Activated CD4-positive, alpha-beta T cell treated with anti-CD3 and anti-CD28 coated beads, Interleukin-2, amount 50 U/mL, for 1 hour (primary cell): ENCODE measurements at regions not wholly inside any gene's neighbourhood (a gene's known extent, or its start where the extent isn't known, plus 50 kb on each side); places are given as distances from the start of the nearest gene placed in this dataset.
"Not testable (repeated sequence)": the region's sequence is repeated elsewhere in the genome, so short reads cannot be mapped to it uniquely, and the experiment has no call there.

Experiments
- DNase-seq: peaks from one replicate; pipeline ENCODE4 v3.0.0-alpha.2; 2020

DNA sequence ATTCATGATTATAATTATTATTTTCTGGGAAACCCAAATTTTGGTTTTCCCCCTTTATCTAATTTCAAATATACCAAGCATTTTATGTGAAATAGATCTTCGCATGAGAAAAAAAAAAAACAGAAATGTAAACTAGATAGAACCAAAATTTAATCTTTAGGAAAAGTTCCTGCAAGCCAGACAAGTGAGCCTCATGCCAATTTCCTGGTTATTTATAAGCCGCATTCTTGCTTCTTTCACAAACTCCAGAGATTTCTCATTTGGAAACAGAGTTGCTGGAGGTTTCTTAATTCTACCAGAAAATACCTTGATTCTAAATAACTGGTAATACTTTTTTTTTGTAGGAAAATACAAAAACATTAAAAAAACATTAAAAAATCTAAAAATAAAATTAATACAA is 690.4 kb upstream of the IGFBP3 start:
- DNase-seq, result no peak

DNA sequence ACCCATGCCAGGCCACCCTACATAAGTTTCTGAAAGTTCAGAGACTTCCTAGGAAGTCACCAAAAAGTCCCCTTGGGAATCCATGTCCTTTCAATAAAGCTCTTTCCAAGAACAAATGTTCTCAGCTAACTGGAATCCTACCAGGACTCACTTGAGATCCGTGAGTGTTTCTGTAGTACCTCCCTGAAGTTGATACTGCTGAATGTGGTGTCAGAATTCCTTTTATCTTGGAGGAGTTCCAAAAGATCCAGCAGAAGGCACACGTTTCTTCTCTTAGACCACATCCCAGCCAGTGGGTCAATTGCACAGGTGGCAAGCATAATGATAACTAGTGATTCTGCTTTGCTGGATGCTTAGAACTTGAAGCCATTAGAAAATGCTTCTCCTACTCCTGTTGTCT is 689.7 kb upstream of the IGFBP3 start:
- DNase-seq, result no peak

DNA sequence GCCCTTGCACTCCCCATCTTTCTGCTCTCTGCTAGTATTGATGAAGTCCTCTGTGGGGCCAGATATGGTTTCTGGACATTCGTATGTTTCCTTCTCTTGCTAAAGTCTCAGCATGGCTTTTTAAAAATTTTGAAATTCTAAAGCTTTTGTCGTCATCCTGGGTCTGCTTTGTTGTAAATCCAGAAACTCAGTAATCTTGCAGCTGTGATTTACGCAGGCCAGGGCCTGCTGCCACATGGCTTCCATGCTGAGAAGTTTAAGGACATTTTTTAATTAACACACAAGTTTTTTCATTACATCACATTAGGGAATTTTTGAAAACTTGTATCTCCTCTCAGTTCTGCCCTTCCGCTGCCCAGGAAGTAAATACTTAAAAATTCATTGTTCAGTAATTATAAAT is 686.1 kb upstream of the IGFBP3 start:
- no peak for DNase-seq

DNA sequence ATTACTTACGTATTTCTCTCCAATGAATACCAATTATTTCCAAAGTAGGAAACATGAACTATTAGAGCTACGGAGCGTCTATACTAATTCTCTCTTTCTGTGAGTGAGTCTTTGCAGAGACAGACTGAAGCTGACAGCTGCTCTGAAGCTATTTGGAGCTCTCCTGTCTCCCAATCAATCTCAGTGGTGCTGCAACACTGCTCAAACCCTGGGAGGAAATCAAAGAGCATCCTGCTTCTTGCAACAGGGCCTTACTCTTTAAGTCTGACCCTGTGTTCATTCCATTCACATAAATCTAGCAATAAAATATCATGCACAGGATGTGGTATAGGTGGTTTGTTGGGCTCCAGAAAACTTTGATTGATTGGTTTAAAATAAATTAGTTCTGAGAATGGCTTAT is 685.7 kb upstream of the IGFBP3 start:
- DNase-seq, result no peak

DNA sequence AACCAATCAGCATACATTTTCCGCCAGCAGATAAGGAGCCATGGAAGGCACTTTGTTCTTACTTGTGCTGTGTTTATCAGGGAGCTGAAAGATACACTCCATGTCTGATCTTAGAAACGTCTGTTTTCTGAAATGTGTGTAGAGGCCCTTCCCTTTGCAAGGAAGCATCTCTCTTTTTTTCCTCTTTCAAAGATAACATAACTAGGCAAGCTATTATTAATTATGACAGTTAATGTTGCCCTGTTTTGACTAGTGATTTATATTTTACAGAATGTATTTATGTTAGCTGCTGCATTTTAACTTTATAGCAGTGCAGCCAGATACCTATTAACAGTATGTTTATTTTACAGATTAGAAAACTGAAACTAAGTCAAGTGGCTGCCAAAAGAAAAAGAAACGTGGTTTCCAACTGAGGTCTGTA is 683.2 kb upstream of the IGFBP3 start:
- DNase-seq, result no peak

DNA sequence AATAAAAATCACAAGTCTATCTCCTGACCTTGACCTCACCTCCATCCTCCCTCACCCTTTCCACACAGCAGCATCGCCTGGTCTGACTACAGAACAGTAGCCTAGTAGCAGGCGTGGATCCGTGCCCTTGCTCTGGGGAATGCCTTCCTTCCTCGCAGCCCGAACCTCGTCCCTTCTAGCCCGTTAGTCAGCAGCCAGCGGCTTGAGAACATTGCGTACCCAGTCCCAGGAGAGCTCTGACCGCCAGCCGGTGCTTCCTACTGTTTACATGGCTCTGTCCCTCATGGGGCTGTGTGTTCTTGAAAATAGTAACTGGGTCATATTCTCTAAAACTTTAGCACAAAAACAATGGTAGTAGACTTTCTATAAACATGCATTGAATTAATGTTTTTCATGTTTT is 682.7 kb upstream of the IGFBP3 start:
- no peak for DNase-seq

DNA sequence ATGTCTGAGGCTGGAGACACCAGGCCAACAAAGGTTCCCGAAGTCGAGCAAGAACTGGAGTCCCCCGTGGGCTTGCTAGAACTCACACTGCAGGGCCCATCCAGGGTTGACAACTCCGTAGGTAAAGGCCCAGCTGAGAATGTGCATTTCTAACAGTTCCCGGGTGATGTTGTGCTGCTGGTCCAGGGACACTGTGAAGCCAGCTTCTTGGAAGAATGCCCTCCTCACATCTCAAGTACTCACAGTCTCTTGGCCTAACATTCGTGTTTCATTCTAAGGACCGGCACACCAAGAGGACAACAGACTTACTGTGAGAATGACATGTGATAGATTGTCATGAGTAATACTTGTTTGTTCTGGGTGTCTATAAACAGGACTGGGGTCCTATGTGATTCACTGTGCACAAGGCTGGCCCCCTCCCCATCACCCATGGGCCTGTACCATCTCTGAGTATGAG is 682.3 kb upstream of the IGFBP3 start:
- DNase-seq, result no peak

DNA sequence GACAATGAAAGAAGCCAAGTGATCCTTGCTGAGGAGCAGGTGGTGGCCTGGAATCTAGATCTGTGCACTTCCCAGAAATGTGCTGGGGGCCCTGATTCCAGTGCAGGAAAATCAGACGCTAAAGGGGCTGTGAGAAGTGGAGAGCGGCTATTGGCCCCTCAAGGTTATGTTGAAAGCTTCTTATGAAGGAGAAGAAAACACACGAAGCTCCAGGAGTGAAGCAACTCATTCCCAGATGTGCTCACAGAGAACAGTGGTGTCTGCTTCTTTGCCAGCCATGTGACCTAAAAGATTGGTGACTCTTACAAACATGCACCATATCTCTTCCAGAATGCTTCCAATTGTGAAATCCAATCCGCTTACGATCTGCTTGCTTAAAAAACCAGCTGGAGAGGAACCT is 679.3 kb upstream of the IGFBP3 start:
- no peak for DNase-seq

DNA sequence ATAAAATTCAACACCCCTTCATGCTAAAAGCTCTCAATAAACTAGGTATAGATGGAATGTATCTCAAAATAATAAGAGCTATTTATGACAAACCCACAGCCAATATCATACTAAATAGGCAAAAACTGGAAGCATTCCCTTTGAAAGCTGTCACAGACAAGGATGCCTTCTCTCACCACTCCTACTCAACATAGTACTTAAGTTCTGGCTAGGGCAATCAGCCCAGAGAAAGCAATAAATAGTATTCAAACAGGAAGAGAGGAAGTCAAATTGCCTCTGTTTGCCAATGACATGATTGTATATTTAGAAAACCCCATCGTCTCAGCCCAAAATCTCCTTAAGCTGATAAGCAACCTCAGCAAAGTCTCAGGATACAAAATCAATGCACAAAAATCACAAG is 673.8 kb upstream of the IGFBP3 start:
- not testable (repeated sequence) for DNase-seq

DNA sequence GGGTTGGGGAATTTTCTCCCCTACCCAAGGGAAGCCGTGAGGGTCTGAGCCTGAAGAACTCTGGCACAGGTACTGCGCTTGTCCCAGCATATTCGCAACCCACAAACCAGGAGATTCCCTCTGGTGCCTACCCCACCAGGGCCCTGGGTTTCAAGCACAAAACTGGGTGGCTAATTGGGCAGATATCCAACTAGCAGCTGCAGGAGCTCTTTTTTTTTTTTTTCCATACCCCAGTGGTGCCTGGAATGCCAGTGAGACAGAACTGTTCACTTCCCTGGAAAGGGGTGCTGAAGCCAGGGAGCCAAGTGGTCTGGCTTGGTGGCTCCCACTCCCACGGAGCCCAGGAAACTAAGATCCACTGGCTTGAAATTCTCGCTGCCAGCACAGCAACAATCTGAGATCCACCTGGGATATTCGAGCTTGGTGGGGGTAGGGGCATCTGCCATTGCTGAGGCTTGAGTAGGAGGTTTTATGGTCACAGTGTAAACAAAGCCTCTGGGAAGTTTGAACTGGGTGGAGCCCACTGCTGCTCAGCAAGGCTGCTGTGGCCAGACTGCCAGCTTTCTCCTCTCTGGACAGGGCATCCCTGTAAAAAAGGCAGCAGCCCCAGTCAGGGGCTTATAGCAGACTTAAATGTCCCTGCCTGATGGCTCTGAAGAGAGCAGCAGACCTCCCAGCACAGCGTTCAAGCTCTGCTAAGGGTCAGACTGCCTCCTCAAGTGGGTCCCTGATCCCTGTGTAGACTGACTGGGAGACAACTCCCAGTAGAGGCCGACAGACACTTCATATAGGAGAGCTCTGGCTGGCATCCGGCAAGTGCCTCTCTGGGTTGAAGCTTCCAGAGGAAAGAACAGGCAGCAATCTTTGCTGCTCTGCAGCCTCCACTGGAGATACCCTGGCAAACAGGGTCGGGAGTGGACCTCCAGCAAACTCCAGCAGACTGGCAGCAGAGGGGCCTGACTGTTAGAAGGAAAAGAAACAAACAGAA is 670.1 kb upstream of the IGFBP3 start:
- DNase-seq, result not testable (repeated sequence)

DNA sequence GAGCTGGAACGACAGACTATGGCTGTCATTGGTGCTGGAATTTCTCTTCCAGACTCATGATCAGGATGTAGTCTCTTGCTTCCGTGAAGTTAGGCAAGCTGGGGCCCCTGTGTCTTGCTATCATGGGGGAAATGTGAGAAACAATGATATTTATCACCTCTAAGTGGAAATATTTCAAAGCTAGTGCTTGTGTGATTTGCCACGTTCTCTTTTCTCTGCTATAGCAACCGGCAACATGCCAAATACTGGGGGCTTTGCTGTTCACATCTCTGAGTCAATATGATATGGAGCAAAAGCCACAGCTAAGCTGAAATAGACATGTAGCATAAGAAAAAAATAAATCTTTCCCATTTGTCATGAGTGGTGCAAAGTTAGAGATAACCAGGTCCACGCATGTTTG is 668.2 kb upstream of the IGFBP3 start:
- DNase-seq, result no peak

DNA sequence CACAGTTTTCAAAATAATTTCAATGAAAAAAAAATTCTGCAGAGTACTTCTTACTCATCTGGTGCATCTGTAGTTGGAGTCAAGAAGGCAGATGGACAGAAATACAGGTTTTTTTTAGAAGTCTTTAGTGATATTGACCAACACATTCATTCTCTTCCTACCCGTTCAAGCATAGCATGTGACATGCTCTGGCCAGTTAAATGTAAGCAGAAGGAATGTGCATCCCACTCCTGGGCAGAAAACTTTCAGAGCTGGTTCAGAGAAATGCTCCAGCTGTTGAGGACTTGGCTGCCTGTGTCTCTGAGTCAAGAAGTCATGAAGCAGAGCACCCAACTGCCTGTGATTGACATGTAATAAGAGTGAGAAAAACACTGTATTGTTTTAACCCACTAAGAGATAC is 665.3 kb upstream of the IGFBP3 start:
- no peak for DNase-seq

DNA sequence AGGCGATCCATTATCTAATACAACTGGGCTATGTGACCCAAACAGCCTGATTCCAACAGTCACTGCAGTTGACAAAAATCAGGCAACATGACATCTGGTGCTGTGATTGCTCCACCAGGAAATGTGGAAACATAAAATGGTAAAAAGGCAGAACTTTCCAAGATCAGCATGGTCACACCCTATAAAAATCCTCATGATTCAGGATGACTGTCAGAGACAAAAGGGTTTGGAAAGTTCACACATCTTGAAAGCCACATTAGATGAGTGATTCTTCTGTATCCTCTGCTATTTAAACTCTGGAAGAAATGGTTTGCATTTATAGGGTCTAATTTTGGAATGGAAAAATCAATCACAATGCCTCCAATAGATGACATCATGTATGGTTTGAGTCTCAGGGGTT is 662.6 kb upstream of the IGFBP3 start:
- no peak for DNase-seq

DNA sequence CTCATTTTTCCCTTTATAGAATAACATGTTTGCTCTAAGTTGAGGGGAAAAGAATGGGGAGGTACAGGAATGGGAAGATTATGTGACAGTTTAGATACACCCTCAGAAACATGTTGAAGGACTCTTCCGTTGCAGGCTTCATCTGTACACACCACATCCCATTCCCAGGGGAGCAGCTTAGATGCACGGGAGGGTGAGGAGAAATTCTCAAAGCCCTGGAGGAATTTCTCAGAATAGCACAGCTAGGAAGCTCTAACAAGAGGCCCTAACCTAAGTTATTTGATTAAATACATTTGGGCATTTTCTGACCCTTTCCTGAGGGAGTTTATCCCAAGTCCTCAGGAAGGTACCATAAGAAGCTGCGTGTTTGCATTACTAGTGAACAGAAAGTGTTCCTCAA is 660.2 kb upstream of the IGFBP3 start:
- no peak for DNase-seq

DNA sequence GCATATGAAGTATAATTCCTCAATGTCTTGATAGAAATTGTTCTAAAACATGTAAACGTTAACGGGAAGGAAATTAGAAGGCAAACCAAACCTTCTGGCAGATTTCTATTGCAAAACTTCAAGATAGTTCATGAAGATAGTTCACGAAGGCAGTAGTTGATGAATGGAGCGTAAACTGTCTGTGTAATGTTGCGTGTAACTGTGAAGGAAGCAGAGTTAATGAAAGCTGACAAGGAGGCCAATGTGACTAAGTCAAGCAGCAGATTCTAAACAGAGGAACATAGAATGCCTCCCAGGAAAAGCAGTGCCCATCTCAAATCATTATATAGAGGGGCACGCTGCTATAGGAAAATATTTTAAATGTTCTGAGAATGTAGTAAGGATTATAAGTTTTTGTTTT is 659.7 kb upstream of the IGFBP3 start:
- no peak for DNase-seq

DNA sequence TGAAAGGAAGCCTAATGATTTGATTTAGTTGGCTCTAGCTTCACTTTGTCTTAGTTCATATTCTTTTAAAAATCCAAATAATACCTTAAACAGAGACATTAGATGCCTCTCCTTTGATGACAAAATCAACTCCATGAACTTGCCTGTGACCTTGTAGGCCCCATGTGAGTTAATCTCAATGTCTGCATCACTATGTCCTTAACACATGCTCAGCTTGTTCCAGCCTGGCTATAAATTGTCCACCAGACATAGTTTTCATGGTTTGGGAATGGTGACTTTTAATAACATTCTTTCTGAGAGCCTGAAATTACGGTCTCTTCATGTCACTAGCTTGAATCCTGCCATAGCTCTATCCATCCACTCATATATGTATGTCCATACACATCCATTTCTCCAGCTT is 656.3 kb upstream of the IGFBP3 start:
- DNase-seq, result no peak

DNA sequence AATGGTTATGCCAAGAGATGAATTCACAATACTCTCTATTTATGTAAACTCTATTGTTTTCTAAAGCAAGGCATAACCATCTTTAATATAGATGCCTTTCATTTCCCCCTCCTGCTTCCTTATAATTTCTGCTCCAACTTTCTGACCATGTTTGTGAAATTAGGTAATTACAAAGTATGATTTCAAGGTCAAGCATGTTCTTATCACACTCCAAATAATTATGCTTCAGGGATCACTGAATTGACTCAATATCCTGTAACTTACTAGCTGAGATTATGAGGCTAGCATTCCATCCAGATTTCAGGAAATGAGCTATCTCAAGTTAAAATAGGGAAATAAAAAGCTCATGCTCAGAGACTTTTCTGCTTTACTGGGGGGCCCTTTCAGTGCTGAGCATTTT is 655.9 kb upstream of the IGFBP3 start:
- DNase-seq, result no peak

DNA sequence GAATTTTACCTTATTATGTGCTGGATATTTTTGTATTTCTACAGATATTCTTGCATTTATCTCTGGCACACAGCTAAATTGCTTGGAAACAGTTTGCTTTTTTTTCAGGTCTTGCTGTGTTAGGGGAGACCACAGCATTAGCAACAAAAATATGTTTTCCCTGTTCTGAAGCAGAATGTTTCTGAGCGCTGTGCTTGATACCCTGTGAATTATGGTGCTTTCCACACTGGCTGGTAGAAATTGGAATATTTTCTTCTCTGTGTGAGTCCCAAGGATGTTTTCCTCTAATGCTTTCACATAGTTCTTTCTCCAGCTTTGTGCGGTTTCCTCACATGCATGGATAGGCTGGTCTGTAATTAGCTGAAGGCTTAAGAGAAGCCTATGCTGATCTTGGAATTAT is 651.6 kb upstream of the IGFBP3 start:
- no peak for DNase-seq

DNA sequence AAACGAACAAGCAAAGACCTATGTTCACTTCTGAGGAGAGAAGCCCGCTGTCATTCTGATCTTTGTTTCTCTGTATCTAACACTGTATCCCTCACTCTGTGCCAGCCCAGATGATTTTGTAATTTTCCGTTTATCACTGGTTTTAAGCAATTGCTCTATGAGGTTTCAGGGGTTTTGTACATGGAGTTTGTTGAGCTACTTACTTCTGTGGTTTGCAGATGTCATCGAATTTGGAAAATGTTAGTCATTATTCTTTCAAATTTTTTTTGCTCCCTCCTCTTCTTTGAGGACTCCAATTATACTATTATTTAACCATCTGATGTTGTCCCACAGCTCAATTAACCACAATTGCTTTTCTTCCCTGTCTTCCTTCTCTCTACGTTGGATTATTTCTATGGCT is 650.9 kb upstream of the IGFBP3 start:
- no peak for DNase-seq

DNA sequence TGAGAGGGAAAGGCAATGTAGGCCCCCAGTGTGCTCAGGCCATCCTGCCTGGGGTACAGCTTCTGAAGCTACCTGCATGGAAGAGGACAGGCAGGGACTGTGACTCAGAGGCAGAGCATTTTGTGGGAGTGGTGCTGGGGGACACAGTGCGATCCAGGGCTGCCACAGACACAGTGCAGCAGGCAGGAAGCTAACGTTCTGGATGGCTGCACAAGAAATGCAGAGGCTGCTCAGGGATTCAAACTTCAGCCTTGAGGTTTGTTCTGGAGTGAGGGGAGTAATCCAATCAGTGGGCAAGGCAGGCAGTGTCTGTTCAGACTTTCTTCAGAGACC is 648.0 kb upstream of the IGFBP3 start:
- no peak for DNase-seq

DNA sequence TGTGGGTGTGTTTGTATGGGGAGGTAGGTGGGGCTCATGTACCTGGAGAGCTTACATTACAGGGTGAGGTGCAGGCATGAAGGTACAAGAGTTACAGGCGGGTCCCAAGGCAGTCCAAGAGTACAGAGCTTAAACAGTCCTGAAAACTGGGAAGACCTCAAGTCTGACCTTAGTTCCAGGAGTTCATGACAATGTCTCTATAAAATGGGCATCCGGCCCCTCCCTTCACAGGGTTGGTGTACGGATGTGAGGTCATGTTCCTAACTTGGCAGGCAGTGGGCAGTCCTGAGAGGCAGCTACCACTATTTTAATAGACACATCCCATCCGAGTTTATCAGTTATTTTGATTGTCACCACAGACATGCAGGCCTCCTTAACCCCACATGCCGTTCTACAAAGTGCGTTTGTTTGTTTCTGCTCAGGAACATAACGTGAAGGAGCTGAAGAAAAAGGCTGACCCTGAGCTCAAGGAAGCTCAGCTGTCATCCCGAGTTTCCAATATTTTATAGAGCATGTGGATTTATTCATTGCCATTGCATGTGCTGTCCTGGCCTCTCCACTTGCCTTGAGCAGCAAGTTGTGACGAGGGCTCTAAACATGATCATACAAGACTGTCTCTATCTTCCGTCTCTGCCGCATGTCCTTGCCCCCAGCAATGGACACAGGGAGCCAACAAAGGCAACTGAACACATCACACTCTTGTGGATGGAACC is 647.5 kb upstream of the IGFBP3 start:
- no peak for DNase-seq

DNA sequence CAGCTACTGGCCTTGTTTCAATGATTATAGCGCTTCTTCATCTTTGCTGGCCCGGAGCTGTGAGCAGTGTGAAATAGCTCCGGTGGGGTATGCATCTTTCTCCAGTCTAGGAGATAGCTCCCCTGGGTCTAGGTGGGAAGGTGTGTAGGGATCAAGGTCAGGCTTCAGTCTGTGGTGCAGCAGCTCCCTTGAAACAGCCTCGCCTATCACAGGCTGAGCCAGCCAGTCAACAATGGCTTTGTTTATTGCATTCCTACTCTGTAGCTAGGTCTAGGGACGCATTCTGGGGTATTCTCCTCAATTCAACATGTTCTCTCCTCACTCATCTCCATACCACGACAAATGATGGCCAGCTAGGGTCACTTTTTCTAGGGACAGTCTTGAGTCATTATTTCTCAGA is 646.8 kb upstream of the IGFBP3 start:
- DNase-seq, result no peak

DNA sequence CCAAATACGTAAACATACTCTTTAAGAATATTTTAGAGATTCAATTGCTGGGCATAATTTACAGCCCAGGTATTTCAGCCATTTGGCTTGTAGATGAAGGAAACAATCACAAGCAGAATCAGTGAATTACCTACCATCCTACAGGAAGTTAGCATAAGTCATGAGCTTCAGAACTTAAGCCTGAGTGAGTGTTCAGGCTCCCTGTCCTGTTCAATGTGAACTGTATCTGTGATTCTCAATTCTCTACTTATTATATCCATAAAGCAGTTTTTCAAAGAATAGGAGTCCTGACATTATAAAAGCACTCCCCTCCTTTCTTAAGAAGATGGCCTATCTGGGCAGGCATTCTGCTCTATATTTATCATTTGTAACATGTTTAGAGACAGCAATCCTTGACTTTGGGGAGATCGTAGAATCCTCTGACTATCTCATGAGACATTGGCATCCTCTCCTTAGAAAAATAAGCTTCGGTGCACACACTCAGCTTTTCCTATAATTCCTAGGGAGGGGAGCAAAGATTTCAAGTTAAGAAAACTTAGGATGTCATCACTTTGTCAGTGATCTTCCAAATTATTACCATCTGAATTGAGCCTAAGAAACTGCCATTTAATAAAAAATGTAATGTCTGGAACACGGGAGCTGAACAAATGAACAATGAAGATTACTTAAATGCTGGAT is 645.2 kb upstream of the IGFBP3 start:
- DNase-seq, result no peak
